HG03280 (cell line): ENCODE measurements at regions not wholly inside any gene's neighbourhood (a gene's known extent, or its start where the extent isn't known, plus 50 kb on each side); places are given as distances from the start of the nearest gene placed in this dataset.
"Not testable (repeated sequence)": the region's sequence is repeated elsewhere in the genome, so short reads cannot be mapped to it uniquely, and the experiment has no call there.

Experiments
- ATAC-seq: cut with Tn5 transposase; IDR thresholded peaks from one replicate; pipeline ENCODE4 v1.9.1; 2021; ENCODE audit warnings: mild to moderate bottlenecking, moderate library complexity; ENCODE audit not compliant: unreplicated experiment

- no peak for ATAC-seq
These were observed 153.2 kb upstream of the FBXL7 start for GRCh38 chr5:15346738-15347137.

- ATAC-seq: no peak
These were observed 155.0 kb upstream of the FBXL7 start for GRCh38 chr5:15344954-15345353.

GRCh38 chr5:15338546-15338945, 161.4 kb upstream of the FBXL7 start:
- no peak for ATAC-seq

DNA sequence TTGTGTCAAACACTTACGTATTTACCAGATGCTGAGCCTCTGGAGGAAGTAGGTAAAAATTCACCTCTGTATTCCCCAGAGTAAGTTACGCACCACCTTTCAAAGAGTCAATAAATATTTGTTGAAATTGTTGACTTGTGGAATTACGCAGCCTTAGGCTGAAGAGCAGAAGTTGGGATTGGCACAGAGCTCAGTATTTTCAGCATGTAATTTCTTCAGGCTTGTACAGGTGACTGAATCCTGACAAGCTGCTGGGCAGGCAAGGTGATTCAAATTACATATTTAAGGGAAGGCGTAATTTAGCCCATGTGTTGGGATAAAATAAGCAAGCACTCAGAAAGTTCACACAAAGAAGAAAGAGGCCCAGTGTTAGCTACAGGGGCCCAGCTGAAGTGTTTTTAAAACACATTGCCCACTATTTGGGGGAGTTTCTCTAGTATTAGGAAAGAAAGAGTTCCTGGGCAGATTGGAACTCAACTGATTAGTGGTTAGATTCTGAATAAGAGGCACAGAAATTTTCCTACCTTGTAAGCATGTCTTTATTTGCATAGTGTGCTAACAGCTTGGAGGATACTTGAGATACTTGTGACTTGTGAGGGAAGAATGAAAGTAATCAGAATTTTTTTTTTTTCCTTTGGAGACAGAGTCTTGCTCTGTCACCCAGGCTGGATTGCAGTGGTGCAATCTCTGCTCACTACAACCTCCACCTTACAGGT, 165.3 kb upstream of the FBXL7 start:
- ATAC-seq: no peak

- ATAC-seq: no peak
These were observed 166.9 kb upstream of the FBXL7 start for GRCh38 chr5:15333091-15333490.

DNA sequence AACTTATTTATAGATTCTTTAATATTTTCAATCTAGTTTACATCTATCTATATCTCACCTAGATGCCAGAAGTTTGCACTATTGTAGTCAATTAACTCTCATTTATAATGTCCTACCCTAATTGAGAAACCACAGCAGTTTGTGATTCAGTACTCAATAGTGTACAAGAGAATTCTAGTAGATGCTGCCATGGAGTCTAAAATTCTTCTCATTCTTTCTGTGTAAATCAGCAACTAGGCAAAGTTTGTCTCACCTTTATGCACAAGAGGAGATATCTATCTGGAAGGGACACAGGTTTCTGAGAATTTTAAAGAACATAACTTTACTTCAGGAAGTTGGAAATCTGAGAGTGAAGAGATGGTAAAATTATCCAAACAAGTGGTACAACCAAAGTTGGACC, 173.0 kb upstream of the FBXL7 start:
- no peak for ATAC-seq

GRCh38 chr5:15326471-15326870, 173.5 kb upstream of the FBXL7 start:
- no peak for ATAC-seq

DNA sequence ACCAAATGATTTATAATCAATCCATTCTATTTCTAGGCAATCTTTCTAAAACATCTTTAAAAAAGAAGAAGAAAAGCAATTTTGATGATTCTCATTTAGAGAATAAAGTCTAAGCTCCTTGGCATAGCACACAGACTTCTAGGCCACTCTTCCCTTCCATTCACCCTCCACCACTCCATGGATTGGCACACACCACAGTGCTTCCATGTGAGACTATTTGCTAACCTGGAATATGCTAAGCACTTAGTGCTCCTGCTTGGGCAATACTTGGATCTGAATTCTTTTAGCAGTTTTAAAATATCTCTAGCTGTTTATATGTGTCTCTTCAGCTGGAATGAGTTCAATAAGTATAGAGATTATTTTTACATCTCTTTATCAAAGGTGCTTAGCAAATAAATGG, 177.6 kb upstream of the FBXL7 start:
- ATAC-seq: no peak

GRCh38 chr5:15321776-15322175, 178.2 kb upstream of the FBXL7 start:
- no peak for ATAC-seq

- ATAC-seq: no peak
These were observed 179.1 kb upstream of the FBXL7 start for GRCh38 chr5:15320871-15321270.

DNA sequence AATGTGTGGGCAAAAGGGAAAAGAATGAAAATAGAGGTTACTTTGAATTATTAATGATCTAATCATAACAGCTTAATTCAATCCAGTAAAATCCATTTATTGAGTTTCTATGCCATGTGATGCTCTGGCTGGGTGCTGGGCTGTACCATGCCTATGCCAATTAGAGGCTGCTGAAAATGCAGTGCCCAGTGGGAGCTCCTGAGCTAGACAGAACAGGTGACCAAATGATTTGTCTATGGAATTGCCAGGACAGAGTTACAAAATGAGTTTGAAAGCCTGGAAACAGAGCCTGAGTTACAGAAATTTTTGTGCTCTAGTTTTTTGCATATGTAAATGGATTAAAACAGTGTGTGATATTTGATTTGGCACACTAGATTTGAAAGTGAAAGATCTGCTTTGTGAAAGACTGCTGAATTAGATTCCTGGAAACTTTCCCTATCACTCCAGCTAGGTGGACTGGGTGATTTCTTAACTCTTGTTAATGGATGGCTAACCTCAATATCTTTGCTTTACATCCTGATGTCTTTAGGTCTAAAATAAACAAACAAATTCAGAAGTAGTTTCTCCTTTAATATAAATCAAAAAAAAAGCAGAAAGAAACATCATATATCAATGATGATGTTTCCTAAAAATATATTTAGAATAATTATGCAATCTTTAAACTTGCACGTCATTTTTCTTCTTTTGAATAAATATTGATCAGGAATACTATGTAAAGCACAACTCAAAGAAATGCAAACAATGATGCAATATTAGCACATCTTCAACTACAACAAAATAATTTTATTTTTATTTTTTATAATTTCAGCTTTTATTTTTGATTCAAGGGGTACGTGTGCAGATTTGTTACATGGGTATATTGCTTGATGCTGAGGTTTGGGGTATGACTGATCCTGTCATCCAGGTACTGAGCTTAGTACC, 194.8 kb upstream of the FBXL7 start:
- ATAC-seq: no peak

- ATAC-seq: no peak
These were observed 195.8 kb upstream of the FBXL7 start for GRCh38 chr5:15304066-15304731.

DNA sequence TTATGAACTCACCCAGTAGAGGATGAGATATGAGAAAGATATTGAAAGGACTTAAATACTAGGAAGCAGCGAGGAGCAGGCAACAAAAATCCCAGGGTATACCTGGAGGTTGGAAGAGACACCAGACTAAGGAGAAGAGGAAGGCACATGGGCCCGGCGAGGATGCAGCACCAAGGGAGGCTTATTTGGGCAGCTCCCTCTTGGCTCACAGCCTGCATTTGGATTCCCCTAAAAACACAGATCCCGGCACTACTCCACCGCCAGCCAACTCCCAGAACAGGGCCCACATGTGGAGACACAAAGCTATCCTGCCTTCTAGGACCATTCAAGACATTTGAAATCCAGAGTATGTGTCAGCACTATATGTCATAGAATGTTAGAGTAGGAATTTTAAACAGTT, 199.8 kb upstream of the FBXL7 start:
- ATAC-seq: no peak

GRCh38 chr5:15290953-15291352, 209.0 kb upstream of the FBXL7 start:
- ATAC-seq: no peak

DNA sequence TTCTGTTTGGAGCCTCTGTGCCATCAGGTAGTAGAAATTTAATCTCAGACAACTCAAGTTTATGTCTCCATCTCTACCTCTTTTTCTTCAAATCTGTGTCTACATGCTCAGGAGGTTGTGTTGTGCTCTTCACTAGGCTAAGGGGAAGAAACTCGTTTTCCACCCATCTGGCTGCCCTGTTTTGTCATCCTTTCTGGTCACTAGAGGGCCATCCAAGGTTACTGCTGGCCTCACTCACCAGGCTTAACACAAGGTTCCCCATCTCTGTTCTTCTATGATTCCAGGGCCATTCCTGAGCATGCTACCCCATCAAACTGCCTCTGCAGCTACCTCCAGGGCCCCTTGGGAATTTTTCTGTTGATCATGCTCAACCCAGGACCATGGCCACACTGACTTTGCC, 213.3 kb upstream of the FBXL7 start:
- no peak for ATAC-seq

GRCh38 chr5:15285901-15286583, 213.9 kb upstream of the FBXL7 start:
- no peak for ATAC-seq

DNA sequence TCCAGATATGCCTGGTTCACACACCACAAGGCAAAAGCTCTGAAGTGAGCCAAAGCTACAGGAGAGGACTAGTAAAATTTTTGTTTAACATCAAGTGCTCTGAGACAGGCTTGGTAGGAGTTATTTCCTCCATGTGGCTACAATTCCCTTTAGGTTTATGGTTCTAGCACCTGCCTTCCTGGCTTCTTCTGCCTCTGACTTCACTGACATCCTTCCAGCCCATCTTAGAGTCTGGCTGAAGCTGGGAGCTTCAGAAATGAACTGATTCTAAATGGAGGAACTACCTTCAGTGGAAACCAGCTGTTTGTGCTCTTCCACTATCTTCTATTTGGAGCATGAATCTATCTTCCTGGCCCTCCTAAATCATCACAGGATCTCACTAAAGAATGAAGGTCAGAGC, 215.3 kb upstream of the FBXL7 start:
- no peak for ATAC-seq

GRCh38 chr5:15283076-15283475, 216.9 kb upstream of the FBXL7 start:
- no peak for ATAC-seq

DNA sequence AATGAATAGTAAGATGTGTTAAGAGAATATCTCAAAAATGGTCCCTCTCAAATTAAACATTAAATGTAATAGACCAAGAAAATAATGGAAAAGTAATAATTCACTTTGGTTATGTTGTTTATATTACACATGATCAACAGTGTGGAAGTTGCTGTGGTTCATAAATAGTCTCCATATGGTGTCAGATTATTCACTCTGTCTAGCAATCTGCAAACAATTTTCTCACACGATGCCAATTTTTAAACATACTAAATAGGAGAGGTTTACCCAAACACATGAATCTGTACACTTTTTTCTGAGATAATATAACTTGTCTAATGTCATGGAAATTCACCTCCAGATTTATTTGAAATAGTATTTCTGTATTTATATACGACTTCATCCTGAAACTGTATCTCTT, 217.4 kb upstream of the FBXL7 start:
- no peak for ATAC-seq

DNA sequence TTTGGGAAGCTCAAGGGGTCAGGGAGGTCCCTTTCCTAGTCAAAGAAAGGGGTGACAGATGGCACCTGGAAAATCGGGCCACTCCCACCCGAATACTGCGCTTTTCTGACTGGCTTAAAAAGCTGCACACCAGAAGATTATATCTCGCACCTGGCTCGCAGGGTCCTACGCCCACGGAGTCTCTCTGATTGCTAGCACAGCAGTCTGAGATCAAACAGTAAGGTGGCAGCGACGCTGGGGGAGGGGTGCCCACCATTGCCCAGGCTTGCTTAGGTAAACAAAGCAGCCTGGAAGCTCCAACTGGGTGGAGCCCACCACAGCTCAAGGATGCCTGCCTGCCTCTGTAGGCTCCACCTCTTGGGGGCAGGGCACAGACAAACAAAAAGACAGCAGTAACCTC, 228.4 kb upstream of the FBXL7 start:
- ATAC-seq: not testable (repeated sequence)

DNA sequence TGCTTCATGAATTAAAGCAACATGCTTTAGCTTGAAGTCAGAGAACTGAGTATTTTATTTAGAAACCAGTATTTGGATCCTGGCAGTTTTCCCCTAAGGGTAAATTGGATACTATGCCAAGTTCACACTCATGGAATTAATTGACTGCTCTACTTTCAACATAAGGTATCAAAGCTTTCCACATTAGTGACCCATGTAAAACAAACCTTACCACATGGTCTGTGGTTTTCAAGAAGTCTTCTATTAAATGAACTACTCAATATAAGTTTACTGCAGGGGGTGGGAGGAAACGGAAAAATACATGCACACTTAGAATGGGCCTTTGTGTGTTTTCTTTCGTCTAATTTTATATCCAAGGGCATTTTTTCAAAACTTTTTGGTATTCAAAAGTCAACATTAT, 232.0 kb upstream of the FBXL7 start:
- no peak for ATAC-seq
